ENCODE measurements at regions not wholly inside any gene's neighbourhood (a gene's known extent, or its start where the extent isn't known, plus 50 kb on each side); places are given as distances from the start of the nearest gene placed in this dataset.

- no peak overlapping the region for H3K27ac Mint-ChIP-seq
- H3K4me1 Mint-ChIP-seq (ENCODE audit: low read depth): no peaks in the 10 kb centered on the region
- ATAC-seq: no peak
- H3K4me3 Mint-ChIP-seq: no peak overlapping the region
- no peaks in the 10 kb centered on the region for H3K36me3 Mint-ChIP-seq (ENCODE audit: low read depth)
- TF ChIP-seq CTCF (IDR thresholded peaks at IDR 0.05): no peak
- ChIA-PET CTCF (no interaction called here), POLR2A (no interaction called here)
- no peaks in the 10 kb centered on the region for H3K27me3 Mint-ChIP-seq
- DNase-seq: no peak
- intact Hi-C loops (cut with micrococcal nuclease): no loop called here
- H3K9me3 Mint-ChIP-seq: no peaks in the 10 kb centered on the region
Observed at GRCh38 chr9:120099065-120099464, 480.9 kb downstream of the CDK5RAP2 start.

DNA sequence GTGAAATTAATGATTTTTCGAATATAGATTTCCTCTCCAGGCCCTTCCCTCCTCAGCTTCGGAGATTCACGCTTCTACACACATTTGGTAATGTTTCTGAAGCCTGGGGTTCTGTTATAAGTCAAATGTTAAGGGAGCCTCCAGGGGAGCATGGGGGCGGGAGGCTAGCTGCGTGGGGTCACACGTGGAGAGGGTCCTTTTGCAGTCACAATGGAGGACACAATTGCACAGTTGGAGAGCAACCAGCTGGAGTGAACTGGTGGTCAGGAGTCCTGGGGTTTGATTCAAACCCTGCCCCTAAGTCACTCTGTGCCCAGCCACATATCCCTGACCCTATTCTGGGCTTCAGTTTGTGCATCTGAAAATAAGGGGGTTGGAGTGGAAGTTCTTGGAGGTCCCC, 481.4 kb downstream of the CDK5RAP2 start:
- TF ChIP-seq CTCF (IDR thresholded peaks at IDR 0.05): no peak
- Mint-ChIP-seq H3K4me1 (ENCODE audit: low read depth) (no peaks in the 10 kb centered on the region), H3K4me3 (no peak overlapping the region), H3K27ac (no peak overlapping the region), H3K9me3 (no peaks in the 10 kb centered on the region), H3K36me3 (ENCODE audit: low read depth) (no peaks in the 10 kb centered on the region), H3K27me3 (no peaks in the 10 kb centered on the region)
- ATAC-seq (no peak), DNase-seq (no peak)
- CTCF ChIA-PET: no interaction called here
- POLR2A ChIA-PET: no interaction called here
- intact Hi-C loops (cut with micrococcal nuclease): no loop called here

DNA sequence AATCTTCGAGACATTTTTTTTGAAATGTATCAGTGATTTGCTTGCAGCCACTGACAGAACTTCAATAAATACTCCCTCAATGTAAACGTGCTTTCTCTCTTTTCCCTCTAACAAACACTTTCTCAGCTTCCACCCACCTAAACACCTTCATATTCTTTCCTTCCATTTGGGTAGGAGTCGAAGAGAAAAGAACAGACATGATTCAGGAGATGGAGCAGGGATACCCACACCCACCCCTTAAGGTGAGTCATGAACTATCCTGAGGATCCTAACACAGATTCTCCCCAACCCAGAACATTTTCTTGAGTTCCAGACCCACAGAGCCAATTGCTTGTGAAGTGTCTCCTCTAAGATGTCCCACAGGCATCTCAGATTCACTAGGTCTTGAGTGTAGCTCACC, 488.8 kb downstream of the CDK5RAP2 start:
- Mint-ChIP-seq H3K4me1 (ENCODE audit: low read depth) (no peaks in the 10 kb centered on the region), H3K36me3 (ENCODE audit: low read depth) (no peaks in the 10 kb centered on the region), H3K9me3 (peaks cover 4% of the 10 kb centered on the region), H3K27me3 (peaks cover 3% of the 10 kb centered on the region), H3K27ac (no peak overlapping the region), H3K4me3 (no peak overlapping the region)
- DNase-seq (no peak), ATAC-seq (no peak)
- POLR2A ChIA-PET: no interaction called here
- CTCF ChIA-PET: no interaction called here
- intact Hi-C loops (cut with micrococcal nuclease): no loop called here
- no peak for TF ChIP-seq CTCF (IDR thresholded peaks at IDR 0.05)

DNA sequence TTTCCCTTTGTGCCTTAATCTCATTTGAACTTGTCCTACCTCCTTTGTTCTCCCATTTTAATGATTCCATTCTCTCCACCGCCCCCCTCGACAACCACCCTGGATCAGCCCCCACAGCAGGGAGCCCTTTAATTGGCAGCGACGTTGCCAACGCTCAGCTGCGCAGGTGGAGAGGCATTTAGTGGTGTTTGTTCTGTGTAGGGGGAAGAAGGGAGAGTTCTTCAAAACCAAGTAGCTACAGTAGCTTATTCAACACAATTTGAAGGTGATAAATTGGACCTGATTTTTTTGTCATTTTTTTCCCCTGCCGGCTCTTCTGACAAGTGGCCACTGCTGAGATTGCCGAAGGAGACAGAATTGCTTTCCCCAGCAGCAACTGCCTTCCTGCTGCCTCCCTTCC, 499.1 kb downstream of the CDK5RAP2 start:
- no peaks in the 10 kb centered on the region for H3K36me3 Mint-ChIP-seq (ENCODE audit: low read depth)
- intact Hi-C loops (cut with micrococcal nuclease): no loop called here
- POLR2A ChIA-PET: no interaction called here

GRCh38 chr9:120078112-120078511, 501.9 kb downstream of the CDK5RAP2 start:
- DNase-seq (no peak), ATAC-seq (no peak)
- intact Hi-C loops (cut with micrococcal nuclease): no loop called here
- Mint-ChIP-seq H3K27me3 (peaks cover 9% of the 10 kb centered on the region), H3K36me3 (ENCODE audit: low read depth) (no peaks in the 10 kb centered on the region), H3K27ac (no peak overlapping the region), H3K4me1 (ENCODE audit: low read depth) (no peaks in the 10 kb centered on the region), H3K9me3 (no peaks in the 10 kb centered on the region), H3K4me3 (no peak overlapping the region)
- TF ChIP-seq CTCF (IDR thresholded peaks at IDR 0.05): no peak
- CTCF ChIA-PET: no interaction called here
- POLR2A ChIA-PET: no interaction called here

More for the DNA sequence above, 499.1 kb downstream of the CDK5RAP2 start:
- Mint-ChIP-seq H3K27me3 (peaks cover 6% of the 10 kb centered on the region), H3K27ac (no peak overlapping the region), H3K4me1 (ENCODE audit: low read depth) (no peaks in the 10 kb centered on the region), H3K9me3 (peaks cover 12% of the 10 kb centered on the region), H3K4me3 (no peak overlapping the region)
- ATAC-seq: no peak
- no peak for DNase-seq
- CTCF ChIA-PET: no interaction called here
- TF ChIP-seq CTCF (IDR thresholded peaks at IDR 0.05): no peak

Measured in activated CD8-positive, alpha-beta T cell treated with anti-CD3 and anti-CD28 coated beads for 36 hours (primary cell).